ENCODE measurements at regions not wholly inside any gene's neighbourhood (a gene's known extent, or its start where the extent isn't known, plus 50 kb on each side); places are given as distances from the start of the nearest gene placed in this dataset.
"Not testable (repeated sequence)": the region's sequence is repeated elsewhere in the genome, so short reads cannot be mapped to it uniquely, and the experiment has no call there.

- DNase-seq, result peak; percentile 28
- H3K27me3 ChIP-seq, result no peaks in the 10 kb centered on the region
- no peaks in the 10 kb centered on the region for H3K9me3 ChIP-seq
- 39 to 50% methylated on average over 15 to 16 of the region's 16 CpGs for WGBS, 2 donors
- H3K27ac ChIP-seq, result no peak overlapping the region
- H3K4me3 ChIP-seq, result peak overlapping the region in 1 of 2 donors; percentile 29
- intact Hi-C loops (cut with DNase I; ENCODE audit: low total_unique reads), result no loop called here
- H3K36me3 ChIP-seq (ENCODE audit: low read depth, missing control alignments), result no peaks in the 10 kb centered on the region
- no peaks in the 10 kb centered on the region for H3K4me1 ChIP-seq
- TF ChIP-seq POLR2A (IDR thresholded peaks at IDR 0.05), result no peak
- no peak for TF ChIP-seq CTCF (IDR thresholded peaks at IDR 0.05)
Measured at GRCh38 chr3:192063570-192063969, 602.6 kb downstream of the PYDC2 start.

DNA sequence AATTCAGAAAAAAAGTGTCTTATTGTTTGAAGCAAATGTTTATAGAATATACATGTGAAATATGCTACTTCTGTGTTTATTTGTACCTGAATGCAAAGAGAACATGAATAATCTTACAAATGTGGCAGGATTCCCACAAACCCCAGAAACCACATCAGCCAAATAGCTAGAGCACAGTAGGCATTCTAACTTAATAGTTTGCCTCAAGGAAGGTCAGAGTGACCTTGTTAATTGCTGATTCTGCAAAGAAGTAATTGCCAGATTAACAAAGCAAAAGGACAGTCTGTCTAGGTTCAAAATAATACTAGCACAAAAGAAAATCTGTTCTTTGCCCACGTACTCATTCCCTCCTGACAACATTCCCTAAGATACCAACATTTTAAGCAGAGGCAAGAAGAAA is 604.0 kb downstream of the PYDC2 start:
- no peak for DNase-seq
- Histone ChIP-seq H3K9me3 (no peaks in the 10 kb centered on the region), H3K36me3 (ENCODE audit: low read depth, missing control alignments) (no peaks in the 10 kb centered on the region), H3K27ac (no peak overlapping the region), H3K4me3 (no peak overlapping the region), H3K4me1 (no peaks in the 10 kb centered on the region), H3K27me3 (no peaks in the 10 kb centered on the region)
- WGBS, 2 donors, result 24 to 36% methylated on average over 1 of the region's 1 CpG
- intact Hi-C loops (cut with DNase I; ENCODE audit: low total_unique reads), result no loop called here
- TF ChIP-seq CTCF (IDR thresholded peaks at IDR 0.05), result no peak
- TF ChIP-seq POLR2A (IDR thresholded peaks at IDR 0.05), result no peak

GRCh38 chr3:192066253-192066652 is 605.3 kb downstream of the PYDC2 start:
- DNase-seq; H3K4me3 ChIP-seq; H3K4me1 ChIP-seq; intact Hi-C loops (cut with DNase I; ENCODE audit: low total_unique reads); H3K36me3 ChIP-seq (ENCODE audit: low read depth, missing control alignments); H3K27me3 ChIP-seq; H3K9me3 ChIP-seq; H3K27ac ChIP-seq: not testable (repeated sequence)
- WGBS, 2 donors, result 93 to 94% methylated on average over 13 to 14 of the region's 14 CpGs

GRCh38 chr3:192068464-192069254 is 607.7 kb downstream of the PYDC2 start:
- TF ChIP-seq CTCF (IDR thresholded peaks at IDR 0.05), result no peak
- TF ChIP-seq POLR2A (IDR thresholded peaks at IDR 0.05), result no peak
- Histone ChIP-seq H3K9me3 (no peaks in the 10 kb centered on the region), H3K27me3 (no peaks in the 10 kb centered on the region), H3K4me3 (no peak overlapping the region), H3K27ac (no peak overlapping the region), H3K36me3 (ENCODE audit: low read depth, missing control alignments) (no peaks in the 10 kb centered on the region), H3K4me1 (no peaks in the 10 kb centered on the region)
- intact Hi-C loops (cut with DNase I; ENCODE audit: low total_unique reads), result no loop called here
- DNase-seq, result no peak
- 65 to 73% methylated on average over 3 of the region's 3 CpGs for WGBS, 2 donors

GRCh38 chr3:192077795-192078497 is 617.0 kb downstream of the PYDC2 start:
- Histone ChIP-seq H3K36me3 (ENCODE audit: low read depth, missing control alignments) (no peaks in the 10 kb centered on the region), H3K4me3 (no peak overlapping the region), H3K27ac (no peak overlapping the region), H3K9me3 (no peaks in the 10 kb centered on the region), H3K4me1 (no peaks in the 10 kb centered on the region), H3K27me3 (no peaks in the 10 kb centered on the region)
- no peak for TF ChIP-seq POLR2A (IDR thresholded peaks at IDR 0.05)
- TF ChIP-seq CTCF (IDR thresholded peaks at IDR 0.05), result no peak
- WGBS, 2 donors, result 56 to 72% methylated on average over 5 of the region's 5 CpGs
- intact Hi-C loops (cut with DNase I; ENCODE audit: low total_unique reads), result no loop called here
- DNase-seq, result no peak
